GM12875 (cell line): ENCODE measurements at regions not wholly inside any gene's neighbourhood (a gene's known extent, or its start where the extent isn't known, plus 50 kb on each side); places are given as distances from the start of the nearest gene placed in this dataset.

Source experiments
- H3K4me3 ChIP-seq: one replicate; pipeline ENCODE4 v1.5.1; 2011; ENCODE audit warnings: low read depth, low read length, control low read depth
- CTCF ChIP-seq: IDR thresholded peaks from 2 replicates; pipeline ENCODE4 v1.5.1; 2011; ENCODE audit warnings: low read depth, mild to moderate bottlenecking, control low read depth, inconsistent platforms, low read length, moderate library complexity, borderline replicate concordance; ENCODE audit not compliant: insufficient read depth

DNA sequence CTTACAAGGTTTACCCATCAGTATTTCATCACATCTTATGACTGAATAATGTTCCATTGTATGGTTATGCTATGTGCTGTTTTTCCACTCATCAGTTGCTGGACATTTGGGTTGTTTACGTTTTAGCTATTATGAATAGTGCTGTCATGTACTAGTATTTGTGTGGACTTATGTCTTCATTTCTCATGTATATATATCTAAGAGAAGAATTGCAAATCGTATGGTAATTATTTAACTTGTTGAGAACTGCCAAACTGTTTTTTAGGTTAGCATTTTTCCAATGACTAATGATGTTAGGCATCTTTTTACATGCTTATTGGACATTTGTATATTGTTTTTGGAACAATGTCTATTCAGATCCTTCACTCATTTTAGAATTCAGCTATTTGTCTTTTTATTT is 368.3 kb downstream of the LMO7 start:
- no peak for TF ChIP-seq CTCF
- no peak overlapping the region for H3K4me3 ChIP-seq

GRCh38 chr13:76000131-76000530 is 364.0 kb downstream of the LMO7 start:
- H3K4me3 ChIP-seq = no peak overlapping the region
- no peak for TF ChIP-seq CTCF

GRCh38 chr13:75996582-75996981 is 360.5 kb downstream of the LMO7 start:
- no peak overlapping the region for H3K4me3 ChIP-seq
- no peak for TF ChIP-seq CTCF

DNA sequence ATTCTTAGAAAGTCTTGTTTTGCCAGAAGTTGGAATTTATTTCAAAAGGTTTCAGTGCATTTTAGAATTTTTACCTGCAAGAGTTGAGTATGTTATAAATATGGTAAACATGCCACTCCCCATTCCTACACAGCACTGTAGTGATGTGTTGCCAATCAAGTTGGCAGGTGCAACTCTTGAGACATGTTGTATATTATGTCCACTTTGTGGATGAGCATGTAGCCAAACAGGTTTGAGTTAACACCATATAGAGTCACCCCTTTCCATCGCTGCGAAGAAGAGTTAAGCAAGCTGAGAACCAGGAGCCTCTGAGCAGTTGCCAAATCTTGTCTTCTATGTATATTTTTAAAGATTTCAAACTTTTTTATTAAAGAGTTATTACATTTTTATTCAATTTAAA is 359.8 kb downstream of the LMO7 start:
- H3K4me3 ChIP-seq = no peak overlapping the region
- no peak for TF ChIP-seq CTCF

- H3K4me3 ChIP-seq = no peak overlapping the region
- TF ChIP-seq CTCF = no peak
Measured at GRCh38 chr13:75993823-75994222, 357.7 kb downstream of the LMO7 start.

DNA sequence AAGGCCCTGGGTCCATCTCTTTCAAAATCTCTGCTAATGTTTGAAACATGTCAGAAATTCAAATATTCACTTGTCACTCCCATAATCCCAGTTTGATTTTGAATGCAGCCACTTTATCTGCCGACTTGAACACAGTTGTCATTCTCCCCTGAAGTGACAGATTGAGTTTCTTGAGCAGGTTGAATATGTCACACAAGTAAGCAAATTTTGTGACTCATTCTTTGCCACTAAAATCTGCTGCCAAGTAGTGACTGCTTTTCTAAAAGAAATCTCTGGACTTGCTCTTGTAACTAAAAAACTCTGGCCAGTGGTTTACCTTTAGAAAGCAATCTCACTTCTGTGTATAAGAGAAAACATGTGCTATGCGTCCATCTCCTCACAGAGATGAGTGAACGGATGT is 357.1 kb downstream of the LMO7 start:
- no peak for TF ChIP-seq CTCF

DNA sequence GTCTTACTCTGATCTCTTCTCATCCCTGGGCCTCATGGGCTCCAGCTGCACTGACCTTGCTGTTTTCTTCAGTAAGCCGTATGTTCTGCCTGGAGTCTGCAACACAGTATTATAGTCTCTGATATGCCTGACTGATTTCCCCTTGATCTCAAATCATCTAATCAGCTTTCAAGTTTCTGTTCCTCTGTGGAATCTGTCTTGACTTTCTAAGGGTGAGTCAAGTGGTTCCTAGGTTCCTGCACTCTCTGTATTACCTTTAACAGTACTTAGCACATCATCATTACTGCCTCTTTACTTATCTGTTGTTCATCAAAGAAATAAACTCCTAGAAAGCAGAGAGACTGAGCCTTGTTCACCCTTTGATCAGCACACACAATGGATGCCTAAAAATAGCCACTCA is 350.7 kb downstream of the LMO7 start:
- TF ChIP-seq CTCF = no peak
- no peak overlapping the region for H3K4me3 ChIP-seq

More for the DNA sequence above, 357.1 kb downstream of the LMO7 start:
- H3K4me3 ChIP-seq = no peak overlapping the region
